Epithelial cell of prostate (primary cell): ENCODE measurements at regions not wholly inside any gene's neighbourhood (a gene's known extent, or its start where the extent isn't known, plus 50 kb on each side); places are given as distances from the start of the nearest gene placed in this dataset.
A peak's percentile ranks its signal among the peaks of the same experiment; 100 is the strongest.

ENCODE experiments used
- DNase-seq: peaks from one replicate; pipeline ENCODE4 v3.0.0-alpha.2; 2011; ENCODE audit warnings: low read depth, low spot score
- H3K27ac ChIP-seq: fragments of 450-650 bp; 2 replicates; pipeline ENCODE4 v1.5.1; 2017; ENCODE audit warnings: mild to moderate bottlenecking

- DNase-seq: no peak
- H3K27ac ChIP-seq: no peak overlapping the region
Measured at GRCh38 chr1:5664081-5664768, 328.0 kb downstream of the NPHP4 start.

DNA sequence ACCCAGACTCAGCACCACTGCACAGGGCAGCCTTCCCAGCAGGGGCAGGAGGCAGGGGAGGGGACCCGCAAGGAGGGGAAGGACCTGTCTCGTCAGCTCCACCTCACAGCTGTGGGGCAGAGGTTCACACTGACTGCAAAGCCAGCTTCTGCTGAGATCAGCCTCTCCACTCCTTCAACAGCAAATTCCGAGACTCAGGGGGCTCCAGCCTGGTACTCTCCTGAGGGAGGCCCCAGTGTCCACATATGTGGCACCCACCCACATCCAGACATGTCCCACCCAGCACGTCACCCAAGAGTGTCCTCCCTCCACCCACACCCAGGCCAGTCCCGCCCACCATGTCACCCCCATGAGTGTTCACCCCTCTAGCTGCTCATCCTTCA is 329.5 kb downstream of the NPHP4 start:
- DNase-seq: no peak
- no peak overlapping the region for H3K27ac ChIP-seq

- DNase-seq: no peak
- H3K27ac ChIP-seq: no peak overlapping the region
Measured at GRCh38 chr1:5662086-5662743, 330.0 kb downstream of the NPHP4 start.

- DNase-seq: no peak
- no peak overlapping the region for H3K27ac ChIP-seq
Measured at GRCh38 chr1:5661196-5662085, 330.8 kb downstream of the NPHP4 start.

DNA sequence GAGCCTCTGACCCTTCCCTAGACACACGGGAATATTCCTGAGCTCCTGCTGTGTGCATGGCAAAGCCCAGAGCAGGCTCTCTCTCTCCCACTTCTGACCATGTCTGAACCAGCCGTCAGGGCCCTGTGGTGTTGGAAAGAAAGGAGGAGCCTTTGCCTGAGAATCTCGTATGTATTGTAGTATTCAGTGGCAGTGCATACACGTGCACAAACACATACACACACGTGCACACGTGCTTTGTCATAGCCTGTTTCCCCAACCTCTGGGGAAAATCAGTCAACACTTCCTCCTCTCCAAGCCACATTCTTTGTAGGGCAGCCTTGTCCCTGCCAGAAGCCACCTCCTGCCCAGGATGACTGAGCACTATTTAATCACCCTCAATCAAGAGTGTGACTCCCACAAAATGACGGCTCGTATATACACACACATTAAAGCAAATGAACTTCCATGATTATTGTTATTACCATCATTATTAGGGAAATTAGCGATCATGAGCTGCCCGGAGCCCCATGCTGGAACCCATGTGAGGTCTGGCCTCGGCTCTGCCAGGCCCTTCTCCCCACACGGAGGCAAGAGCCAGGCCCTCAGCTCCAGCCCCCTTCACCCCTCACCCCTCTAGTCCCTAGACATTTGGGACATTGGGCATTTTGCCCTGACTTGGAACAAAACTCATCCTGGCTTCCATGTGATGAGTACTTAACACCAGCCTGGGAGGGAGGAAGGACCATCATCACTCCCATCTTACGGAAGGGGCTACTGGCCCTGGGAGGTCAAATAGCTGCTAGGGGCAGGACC is 331.9 kb downstream of the NPHP4 start:
- peak overlapping the region; percentile 49 for H3K27ac ChIP-seq
- peak; percentile 34 for DNase-seq

DNA sequence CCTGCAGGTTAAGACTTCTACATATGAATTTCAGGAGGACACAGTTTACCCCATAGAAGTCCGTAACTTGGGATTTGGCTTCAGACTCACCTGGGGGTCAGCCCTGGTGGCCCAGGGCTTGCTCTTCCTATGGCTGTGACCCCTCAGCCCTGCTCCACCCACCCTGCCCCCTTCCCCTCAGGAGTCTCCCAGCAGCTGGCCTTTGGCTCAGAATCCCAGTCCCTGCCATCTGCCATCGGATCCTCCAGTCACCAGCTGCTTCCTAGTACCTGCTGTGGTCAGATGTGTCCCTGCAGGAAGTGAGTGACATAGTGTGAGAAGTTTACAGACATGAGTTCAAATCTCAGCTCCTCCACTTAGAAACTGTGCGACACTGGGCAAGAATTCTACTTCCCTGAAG is 332.6 kb downstream of the NPHP4 start:
- DNase-seq: no peak
- peak overlapping the region; percentile 49 for H3K27ac ChIP-seq

DNA sequence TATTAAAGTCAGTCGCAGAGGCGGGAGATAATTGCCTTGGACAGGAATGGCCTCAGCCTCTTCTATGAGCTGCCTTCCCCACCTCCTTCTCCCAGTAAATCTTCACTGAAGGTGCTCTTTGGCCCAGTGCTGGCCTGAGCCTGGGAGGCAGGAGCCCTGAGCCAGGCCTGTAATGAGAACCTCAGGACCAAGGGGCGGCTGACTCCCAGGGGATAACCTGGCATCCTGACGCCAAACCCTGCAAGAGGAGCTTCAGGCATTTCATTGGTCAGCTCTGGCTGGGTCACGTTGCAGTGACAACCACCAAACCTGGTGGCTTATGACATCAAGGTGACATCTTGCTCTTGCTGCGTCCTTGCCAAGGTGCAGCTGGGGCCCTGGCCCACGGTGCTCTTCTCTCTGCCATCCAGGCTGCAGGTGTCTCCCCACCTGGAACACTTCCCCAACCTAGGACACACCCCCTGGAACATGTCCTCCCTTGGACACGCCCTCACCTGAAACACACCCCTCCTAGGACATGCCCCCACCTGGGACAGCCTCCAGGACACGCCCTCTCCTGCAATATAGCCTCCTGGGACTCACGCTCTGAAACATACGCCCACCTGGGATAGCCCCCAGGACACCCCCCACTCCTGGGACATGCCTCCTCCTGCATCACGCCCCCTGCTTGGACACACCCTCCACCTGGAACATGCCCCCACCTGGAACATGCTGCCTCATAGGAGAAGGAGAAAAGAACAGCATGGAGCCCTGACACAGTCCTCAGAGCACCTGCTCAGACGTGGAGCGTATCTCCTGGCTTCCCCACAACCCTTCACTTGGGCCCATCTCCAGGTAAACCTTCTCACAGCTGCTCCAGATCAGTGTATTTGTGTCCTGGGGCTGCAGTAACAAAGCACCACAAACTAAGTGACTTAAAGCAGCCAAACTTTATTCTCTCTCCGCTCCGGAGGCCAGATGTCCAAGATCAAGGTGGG is 333.6 kb downstream of the NPHP4 start:
- H3K27ac ChIP-seq: no peak overlapping the region
- no peak for DNase-seq

DNA sequence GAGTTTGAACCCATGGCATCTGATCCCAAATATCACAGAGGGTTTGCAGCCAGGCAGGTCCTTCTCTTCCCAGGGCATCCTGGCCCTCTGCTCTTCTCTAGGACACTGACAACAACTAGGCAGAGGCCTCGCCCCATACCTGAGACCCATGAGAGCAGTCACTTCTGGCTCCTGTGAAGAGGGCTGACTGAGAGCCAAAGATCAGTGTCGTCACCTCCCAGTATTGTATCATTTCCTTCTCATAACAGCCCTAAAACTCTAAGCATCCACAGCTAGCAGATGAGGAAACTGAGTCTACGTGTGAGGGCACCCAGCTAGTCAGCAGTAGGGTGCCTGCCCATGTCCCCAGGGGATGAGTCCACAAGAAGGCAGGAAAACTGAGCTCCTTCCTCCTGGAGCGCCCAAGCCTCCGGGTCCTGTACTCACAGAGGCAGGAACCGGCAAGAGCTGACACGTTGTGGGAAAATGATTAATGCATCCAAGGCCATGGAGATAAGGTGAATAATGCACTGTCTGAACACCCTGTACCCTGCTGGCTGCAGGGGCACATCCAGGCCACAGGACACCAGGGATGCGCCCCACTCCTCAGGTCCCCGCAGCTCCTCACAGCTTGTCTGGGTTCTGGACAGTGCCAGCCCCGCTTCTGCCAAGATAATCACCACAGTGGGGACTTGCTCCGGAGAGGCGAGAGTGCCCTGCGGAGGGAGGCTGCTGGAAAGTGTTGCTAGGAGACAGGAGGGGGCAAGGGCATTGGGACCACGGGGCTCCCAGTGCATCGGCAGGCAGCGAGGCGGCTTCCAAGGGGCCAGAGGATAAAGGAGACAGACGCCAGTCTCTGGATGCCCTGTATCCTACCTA is 340.0 kb downstream of the NPHP4 start:
- DNase-seq: peak; percentile 88
- H3K27ac ChIP-seq: peak overlapping the region; percentile 76

DNA sequence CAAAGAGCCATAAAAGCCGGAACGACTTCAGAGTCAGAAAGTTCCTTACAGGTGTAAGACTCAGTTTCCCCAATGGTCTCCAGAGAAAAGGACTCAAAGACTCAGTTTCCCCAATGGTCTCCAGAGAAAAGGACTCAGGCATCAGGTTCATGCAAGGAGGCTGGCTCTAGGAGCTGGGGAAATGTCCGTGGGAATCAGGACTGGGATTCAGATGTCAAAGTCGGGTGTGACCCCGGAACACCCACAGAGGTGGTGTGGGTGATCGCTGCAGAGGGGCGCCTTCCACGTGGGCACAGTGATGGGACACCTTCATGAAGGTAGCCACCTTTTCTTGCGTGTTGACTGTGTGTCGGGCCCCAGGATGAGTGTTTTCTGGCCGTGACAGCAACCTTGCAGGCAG is 340.8 kb downstream of the NPHP4 start:
- no peak for DNase-seq

DNA sequence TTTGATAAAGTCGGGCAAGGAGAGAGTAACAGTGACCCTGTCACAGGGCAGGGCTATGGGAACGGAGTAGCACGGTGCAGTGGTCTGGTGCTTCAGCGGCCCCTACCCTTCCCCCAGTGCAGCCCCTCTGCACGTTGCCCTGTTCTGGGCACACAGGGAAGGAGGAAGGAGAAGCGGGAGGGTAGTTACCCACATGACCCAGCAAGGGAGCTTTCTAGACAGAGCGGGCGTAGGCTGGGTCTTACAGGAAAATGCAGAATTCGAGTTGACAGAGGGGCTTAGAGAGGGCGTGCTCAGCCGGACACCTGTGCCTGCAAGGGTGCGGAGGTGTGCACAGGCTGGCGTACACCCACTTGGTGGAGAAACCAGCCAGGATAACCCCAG is 341.2 kb downstream of the NPHP4 start:
- DNase-seq: no peak
- no peak overlapping the region for H3K27ac ChIP-seq

More for the DNA sequence above, 340.8 kb downstream of the NPHP4 start:
- H3K27ac ChIP-seq: peak overlapping the region; percentile 76

DNA sequence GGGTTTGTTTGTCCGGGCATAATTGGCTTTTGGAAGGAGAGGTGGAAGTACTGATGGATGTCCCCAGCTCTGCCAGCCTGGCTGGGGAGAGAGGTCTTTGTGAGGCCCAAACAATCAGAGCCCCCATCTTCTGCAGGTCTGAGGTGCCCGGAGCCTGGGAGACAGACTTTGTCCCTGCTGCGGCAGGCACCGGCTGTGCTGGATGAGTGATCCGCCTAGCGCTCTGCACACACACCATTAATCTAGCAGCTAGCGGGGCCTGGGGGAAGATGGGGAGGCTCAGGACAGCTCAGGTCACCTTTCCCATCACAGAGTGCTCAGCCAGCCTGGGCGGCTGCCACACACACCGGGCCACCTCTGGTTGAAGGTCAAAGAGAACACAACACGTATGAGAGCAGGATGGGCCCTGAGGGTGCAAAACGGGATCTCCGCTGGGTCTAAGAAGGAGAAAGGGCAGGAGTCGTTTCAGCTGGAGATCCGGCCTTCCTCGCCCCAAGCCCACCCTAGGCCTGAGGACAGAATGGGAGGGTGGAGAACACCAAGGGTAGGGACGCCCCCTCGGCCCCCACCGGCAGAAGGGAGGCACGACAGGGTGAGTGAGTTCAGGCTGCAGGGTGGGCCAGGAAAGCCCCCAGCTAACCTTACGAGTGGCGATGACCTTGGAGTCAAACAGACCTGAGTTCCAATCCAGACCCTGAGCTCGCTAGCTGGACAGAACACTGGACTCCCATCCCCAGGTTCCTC is 341.8 kb downstream of the NPHP4 start:
- no peak for DNase-seq
- H3K27ac ChIP-seq: no peak overlapping the region

DNA sequence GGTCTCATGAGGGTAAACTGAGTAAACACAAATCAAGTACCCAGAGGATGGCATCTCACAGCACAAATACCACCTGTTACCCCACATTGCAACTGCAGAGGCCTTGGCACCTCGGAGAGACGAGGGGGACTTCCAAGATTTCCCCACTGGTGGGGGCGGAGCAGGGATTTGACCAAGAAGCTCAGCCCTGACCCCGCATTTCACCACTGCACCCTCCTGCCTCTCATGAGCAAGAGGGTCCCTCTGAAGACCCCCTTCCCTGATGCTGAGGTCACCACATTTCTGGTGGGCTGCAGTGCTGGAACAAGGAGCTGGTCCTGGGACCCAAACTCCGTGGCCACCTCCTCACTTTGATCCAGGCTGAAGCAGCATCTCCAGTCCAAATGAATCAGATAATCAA is 342.4 kb downstream of the NPHP4 start:
- no peak overlapping the region for H3K27ac ChIP-seq
- DNase-seq: no peak

DNA sequence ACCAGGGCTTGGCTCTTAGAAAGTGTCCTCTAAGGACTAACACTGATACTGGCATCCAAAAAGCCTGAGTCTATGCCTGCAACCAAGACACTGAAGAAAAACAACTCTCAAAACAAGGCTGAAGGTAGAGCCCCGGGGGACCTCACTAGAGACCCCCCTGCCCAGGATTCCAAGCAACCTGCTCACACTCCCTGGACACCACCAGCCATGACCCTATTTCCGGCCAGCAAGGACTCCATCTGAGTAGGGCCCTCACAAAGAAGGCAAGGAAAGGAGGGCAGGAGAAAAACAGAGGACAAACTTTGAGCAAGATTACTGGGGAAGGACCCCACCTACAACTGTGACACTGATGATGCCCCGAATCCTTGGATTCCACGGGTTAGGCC is 343.1 kb downstream of the NPHP4 start:
- no peak for DNase-seq
- H3K27ac ChIP-seq: no peak overlapping the region

- no peak overlapping the region for H3K27ac ChIP-seq
- peak; percentile 36 for DNase-seq
Measured at GRCh38 chr1:5648410-5649165, 343.6 kb downstream of the NPHP4 start.

GRCh38 chr1:5647234-5647633 is 345.0 kb downstream of the NPHP4 start:
- H3K27ac ChIP-seq: no peak overlapping the region
- DNase-seq: no peak

GRCh38 chr1:5646486-5647149 is 345.6 kb downstream of the NPHP4 start:
- no peak for DNase-seq
- no peak overlapping the region for H3K27ac ChIP-seq
